ENCODE measurements at regions not wholly inside any gene's neighbourhood (a gene's known extent, or its start where the extent isn't known, plus 50 kb on each side); places are given as distances from the start of the nearest gene placed in this dataset.

- Histone ChIP-seq H3K4me3 (ENCODE audit: low read depth, low read length) (no peak overlapping the region), H3K9me3 (ENCODE audit: severe bottlenecking) (no peaks in the 10 kb centered on the region), H3K36me3 (no peaks in the 10 kb centered on the region), H3K27me3 (ENCODE audit: insufficient read depth, low read depth, severe bottlenecking) (no peaks in the 10 kb centered on the region), H3K27ac (no peak overlapping the region)
- no peak for DNase-seq
- TF ChIP-seq CTCF (IDR thresholded peaks at IDR 0.05; ENCODE audit: low read depth, low read length): no peak
Observed at GRCh38 chr13:75013818-75014217, 468.2 kb downstream of the TBC1D4 start.

- Histone ChIP-seq H3K27ac (no peak overlapping the region), H3K36me3 (no peaks in the 10 kb centered on the region), H3K4me3 (ENCODE audit: low read depth, low read length) (no peak overlapping the region), H3K27me3 (ENCODE audit: insufficient read depth, low read depth, severe bottlenecking) (no peaks in the 10 kb centered on the region), H3K9me3 (ENCODE audit: severe bottlenecking) (no peaks in the 10 kb centered on the region)
- no peak for DNase-seq
- TF ChIP-seq CTCF (IDR thresholded peaks at IDR 0.05; ENCODE audit: low read depth, low read length): no peak
Observed at GRCh38 chr13:75010941-75011340, 471.0 kb downstream of the TBC1D4 start.

- no peaks in the 10 kb centered on the region for H3K27me3 ChIP-seq (ENCODE audit: insufficient read depth, low read depth, severe bottlenecking)
- H3K36me3 ChIP-seq: no peaks in the 10 kb centered on the region
- no peak overlapping the region for H3K27ac ChIP-seq
- DNase-seq: no peak
- no peak for TF ChIP-seq CTCF (IDR thresholded peaks at IDR 0.05; ENCODE audit: low read depth, low read length)
- no peaks in the 10 kb centered on the region for H3K9me3 ChIP-seq (ENCODE audit: severe bottlenecking)
- H3K4me3 ChIP-seq (ENCODE audit: low read depth, low read length): no peak overlapping the region
Observed at GRCh38 chr13:75008926-75009325, 473.0 kb downstream of the TBC1D4 start.

- H3K4me3 ChIP-seq (ENCODE audit: low read depth, low read length): no peak overlapping the region
- H3K27me3 ChIP-seq (ENCODE audit: insufficient read depth, low read depth, severe bottlenecking): no peaks in the 10 kb centered on the region
- no peak for TF ChIP-seq CTCF (IDR thresholded peaks at IDR 0.05; ENCODE audit: low read depth, low read length)
- H3K27ac ChIP-seq: no peak overlapping the region
- H3K9me3 ChIP-seq (ENCODE audit: severe bottlenecking): no peaks in the 10 kb centered on the region
- no peaks in the 10 kb centered on the region for H3K36me3 ChIP-seq
- no peak for DNase-seq
Observed at GRCh38 chr13:74990992-74991391, 491.0 kb downstream of the TBC1D4 start.

GRCh38 chr13:74987124-74987690 is 494.8 kb downstream of the TBC1D4 start:
- peak; percentile 17 for DNase-seq
- Histone ChIP-seq H3K27ac (no peak overlapping the region), H3K9me3 (ENCODE audit: severe bottlenecking) (no peaks in the 10 kb centered on the region), H3K36me3 (no peaks in the 10 kb centered on the region), H3K4me3 (ENCODE audit: low read depth, low read length) (no peak overlapping the region), H3K27me3 (ENCODE audit: insufficient read depth, low read depth, severe bottlenecking) (no peaks in the 10 kb centered on the region)
- TF ChIP-seq CTCF (IDR thresholded peaks at IDR 0.05; ENCODE audit: low read depth, low read length): no peak

- Histone ChIP-seq H3K4me3 (ENCODE audit: low read depth, low read length) (no peak overlapping the region), H3K36me3 (no peaks in the 10 kb centered on the region), H3K9me3 (ENCODE audit: severe bottlenecking) (no peaks in the 10 kb centered on the region), H3K27ac (no peak overlapping the region), H3K27me3 (ENCODE audit: insufficient read depth, low read depth, severe bottlenecking) (no peaks in the 10 kb centered on the region)
- TF ChIP-seq CTCF (IDR thresholded peaks at IDR 0.05; ENCODE audit: low read depth, low read length): no peak
- DNase-seq: no peak
Observed at GRCh38 chr13:74986609-74987008, 495.4 kb downstream of the TBC1D4 start.

Measured in WERI-Rb-1 (cell line).